ENCODE measurements at regions not wholly inside any gene's neighbourhood (a gene's known extent, or its start where the extent isn't known, plus 50 kb on each side); places are given as distances from the start of the nearest gene placed in this dataset.

- no peak for DNase-seq
Measured at GRCh38 chr5:67381236-67381880, 184.8 kb upstream of the CD180 start.

DNA sequence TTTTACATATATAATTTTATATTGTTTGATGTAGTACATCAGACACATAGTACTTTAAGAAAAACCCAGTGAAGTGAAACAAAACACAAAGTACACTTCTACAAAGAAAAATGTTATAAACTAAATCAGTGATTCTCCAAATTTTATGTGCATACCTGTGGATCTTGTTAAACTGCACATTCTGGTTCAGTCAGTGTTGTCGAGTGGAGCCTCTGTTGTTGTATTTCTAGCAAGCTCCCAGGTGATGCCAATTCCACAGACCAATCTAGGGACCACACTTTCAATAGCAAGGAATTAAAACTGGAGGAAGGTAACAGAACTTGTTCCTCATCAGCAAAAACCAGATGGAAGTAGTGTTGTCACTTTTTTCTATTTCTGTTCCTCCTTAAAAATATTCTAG, 183.8 kb upstream of the CD180 start:
- no peak for DNase-seq

DNA sequence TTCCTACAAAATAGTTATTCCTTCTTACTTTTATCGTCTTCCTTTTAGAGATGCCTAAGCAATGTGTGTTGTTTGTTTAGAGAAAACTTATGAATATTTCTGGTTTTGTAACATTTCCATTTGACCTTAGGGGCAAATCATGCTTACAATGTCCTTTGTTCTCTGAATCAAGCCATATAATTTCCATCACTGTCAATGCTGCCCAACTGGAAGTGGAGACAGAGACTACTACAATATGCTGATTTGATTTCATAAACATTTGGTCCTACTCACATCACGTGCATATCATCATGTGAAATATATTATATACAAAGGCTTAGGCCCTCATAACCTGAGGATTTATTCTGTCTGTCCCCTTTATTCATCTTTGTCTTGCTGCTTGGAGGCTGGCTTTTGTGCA, 183.2 kb upstream of the CD180 start:
- no peak for DNase-seq

DNA sequence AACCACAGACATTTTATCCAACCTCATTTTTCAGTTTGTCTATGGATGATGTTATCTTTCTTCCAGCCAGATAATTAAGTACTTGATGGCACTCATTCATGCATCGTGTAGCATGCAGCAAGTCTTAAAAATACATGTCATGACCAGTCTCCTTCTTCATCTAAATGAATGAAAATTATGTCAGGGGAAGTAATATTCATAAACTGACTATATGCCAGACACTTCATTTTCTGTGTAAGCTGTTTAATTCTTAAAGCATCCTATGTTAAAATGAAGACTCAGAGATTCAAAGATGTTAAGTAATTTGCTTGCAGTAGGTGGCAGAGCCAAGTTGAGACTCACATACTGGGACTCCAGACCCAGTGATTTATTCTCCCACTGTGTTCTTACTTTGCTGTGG, 181.7 kb upstream of the CD180 start:
- no peak for DNase-seq

DNA sequence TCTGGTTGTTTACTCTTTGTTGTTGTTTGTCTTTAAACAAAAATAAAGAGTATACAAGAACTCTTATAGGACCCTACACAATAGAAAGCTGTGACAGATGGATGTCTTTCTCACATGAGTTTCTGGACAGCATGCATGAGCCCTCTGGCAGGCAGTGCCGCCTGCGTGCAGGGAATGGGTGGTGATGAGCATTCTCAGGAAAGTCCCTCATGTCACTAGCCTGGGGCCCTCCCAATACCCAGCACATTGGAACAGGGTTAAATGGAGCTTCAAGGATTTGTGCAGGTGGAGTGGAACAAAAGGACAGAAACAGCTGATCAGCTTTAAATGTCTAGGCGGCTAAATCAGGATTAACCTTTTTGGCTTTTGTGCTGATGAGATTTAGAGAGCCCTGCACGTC, 181.0 kb upstream of the CD180 start:
- DNase-seq, result no peak

- no peak for DNase-seq
Measured at GRCh38 chr5:67375606-67376005, 179.0 kb upstream of the CD180 start.

DNA sequence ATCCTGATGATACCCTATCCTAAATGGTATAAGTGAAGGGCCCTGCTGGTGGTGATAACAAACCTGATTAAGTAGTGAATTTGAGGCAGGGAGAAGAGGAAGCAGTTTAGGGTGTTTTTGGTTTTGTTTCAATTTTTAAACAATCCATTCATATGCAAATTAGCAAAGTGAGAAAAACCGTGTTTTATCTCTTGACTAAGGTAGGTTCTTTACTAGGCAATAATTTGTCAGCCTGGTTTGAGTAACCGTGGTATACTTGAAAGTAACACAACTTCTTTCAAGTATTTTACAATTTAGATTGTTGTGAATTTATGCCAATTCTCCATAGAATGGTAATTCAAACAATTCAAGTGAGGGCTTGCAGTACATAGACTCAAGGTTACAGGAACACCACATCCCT, 177.8 kb upstream of the CD180 start:
- DNase-seq, result no peak

GRCh38 chr5:67373518-67373917, 176.9 kb upstream of the CD180 start:
- no peak for DNase-seq

- DNase-seq, result no peak
Measured at GRCh38 chr5:67372887-67373286, 176.3 kb upstream of the CD180 start.

GRCh38 chr5:67371924-67372323, 175.3 kb upstream of the CD180 start:
- DNase-seq, result no peak

DNA sequence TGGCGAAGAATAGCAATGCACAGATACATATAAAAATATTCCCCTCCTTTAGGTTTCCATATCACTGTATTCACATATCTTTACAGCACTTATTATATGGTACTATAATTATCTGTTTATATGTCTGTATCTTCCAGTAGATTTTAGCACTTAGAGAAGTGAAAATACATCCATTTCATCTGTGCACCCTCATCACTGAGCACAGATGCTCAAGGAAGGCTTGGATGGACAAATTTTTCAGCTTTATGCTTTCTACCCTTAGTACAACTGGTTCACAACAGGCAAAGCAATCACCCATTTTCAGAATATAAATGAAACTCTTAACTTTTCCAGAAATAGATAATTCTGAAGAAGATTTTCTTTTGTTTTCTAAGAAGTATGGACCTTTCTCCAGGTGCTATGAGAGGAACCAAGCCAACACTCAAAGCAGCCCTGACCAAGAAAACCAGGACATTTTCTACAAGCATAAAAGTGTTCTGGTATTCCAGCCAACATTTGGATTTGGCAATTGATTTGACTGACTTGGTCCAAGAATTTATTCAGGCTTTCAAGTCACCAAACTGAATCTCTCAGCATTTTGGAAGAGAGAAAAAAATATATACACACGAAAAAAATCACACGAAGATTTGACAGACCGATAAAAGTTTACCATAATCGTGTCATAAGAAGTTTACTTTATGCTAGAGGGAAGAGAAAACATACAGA, 170.2 kb upstream of the CD180 start:
- no peak for DNase-seq

DNA sequence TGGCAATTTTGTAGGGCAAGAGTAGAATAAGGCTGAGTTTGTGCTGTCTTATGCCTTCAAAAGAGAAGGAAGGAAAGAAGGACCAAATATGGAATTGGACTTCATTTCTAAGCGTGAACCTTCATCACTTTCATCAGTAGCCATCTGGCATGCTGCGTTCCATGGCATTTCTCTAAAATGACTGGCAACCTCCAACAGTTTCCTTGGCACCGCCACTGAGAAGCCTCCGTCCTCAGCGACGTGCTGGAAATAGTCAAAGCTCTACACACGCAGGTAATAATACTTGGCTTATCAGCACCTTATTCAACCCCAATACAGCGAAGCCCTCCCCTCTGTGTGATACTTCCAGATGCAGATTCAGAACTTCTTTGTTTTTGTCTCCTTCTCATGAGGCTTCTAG, 169.7 kb upstream of the CD180 start:
- DNase-seq, result no peak

- no peak for DNase-seq
Measured at GRCh38 chr5:67364381-67364970, 167.9 kb upstream of the CD180 start.

DNA sequence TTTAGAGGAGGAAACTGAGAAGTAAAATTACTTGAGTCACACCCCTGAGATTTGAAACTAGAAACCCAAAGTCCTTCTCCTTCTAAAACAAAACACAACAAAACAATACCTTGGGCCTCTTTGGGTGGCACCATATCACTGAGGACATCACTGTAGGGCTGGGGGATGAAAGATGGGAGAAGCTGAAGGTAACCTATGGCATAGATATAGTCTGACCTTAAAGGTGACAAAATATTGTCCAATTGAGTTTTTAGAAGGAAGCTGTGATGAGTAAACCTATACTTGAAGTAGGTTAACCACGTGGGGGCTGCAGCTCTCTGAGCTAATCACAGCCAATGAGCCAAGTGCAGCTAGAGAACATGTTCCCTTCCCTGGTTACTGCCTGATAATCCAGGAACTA, 167.4 kb upstream of the CD180 start:
- DNase-seq, result no peak

DNA sequence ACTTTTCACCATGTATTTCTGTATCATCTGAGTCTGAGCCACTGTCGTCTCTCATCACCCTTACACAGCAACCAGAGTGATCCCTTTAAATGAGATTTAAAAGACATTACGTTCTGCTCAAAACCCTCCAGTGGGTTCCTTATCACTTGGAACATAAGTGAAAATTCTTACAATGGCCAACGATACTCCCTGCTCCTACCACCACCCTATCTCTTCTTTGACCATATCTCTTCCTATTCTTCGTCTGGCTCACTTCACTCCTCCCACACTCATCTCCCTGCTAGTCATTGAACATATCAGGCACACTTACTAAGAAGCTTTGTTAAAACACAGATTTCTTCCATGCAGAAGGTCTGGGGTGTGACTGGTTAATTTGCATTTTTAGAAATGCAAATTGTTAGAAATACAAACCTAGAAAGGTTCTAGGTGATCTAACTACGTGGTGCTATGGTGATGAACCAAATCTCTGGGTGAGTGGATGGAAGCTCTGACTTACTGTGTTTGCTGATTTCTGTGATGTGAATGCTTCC, 166.6 kb upstream of the CD180 start:
- DNase-seq, result no peak

DNA sequence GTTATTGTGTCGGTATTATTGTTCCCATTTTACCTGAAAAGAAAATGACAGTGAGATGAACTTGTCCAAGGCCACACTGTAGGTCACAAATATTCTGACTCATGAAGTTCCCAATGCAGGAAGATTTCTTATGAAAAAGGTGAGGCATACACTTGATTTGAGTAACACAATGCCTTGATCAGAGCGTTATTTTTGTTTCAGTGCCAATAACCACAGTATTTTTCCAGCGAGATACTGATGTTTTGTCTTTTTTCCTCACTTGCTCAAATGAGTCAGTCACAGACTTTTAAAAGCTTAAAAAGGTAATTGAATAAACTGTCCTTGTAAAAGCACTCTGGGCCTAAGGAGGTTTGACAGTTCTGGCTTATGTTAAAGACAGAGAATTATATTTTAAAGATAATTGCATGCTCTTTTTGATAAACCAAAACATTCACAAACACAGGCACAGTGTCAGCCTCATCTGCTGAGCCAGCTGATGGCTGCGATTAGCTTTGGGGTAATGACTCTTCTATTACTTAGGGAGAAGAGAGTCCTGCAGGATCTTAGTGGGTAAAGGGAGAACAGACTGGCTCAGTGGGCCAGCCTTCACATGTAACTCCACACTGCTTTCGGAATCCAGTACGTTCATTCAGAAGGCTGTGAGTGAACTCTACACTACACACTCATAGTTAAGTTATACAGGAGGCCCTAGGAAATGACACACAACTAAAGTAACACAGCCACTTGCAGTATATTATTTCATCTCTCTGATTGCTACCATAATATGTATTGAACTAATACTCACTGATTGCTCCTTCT, 165.5 kb upstream of the CD180 start:
- DNase-seq, result no peak

DNA sequence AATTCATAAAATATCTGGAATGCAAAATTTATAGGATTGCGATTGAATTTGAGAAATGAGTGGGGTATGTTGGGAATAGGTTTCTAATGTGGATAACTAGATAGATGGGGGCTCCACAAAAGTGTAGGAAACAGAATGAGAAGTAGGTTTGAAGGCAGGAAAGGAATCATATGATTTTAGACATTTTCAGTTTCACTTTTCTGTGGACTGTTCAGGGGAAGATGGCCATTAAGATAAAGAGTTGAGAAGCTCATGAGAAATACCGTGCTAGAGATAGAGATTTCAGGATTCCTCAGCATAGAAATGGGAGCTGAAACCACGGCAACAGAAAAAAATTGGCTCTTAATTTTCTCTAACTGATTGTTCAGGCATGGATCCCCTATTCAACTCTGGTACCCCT, 163.4 kb upstream of the CD180 start:
- no peak for DNase-seq

DNA sequence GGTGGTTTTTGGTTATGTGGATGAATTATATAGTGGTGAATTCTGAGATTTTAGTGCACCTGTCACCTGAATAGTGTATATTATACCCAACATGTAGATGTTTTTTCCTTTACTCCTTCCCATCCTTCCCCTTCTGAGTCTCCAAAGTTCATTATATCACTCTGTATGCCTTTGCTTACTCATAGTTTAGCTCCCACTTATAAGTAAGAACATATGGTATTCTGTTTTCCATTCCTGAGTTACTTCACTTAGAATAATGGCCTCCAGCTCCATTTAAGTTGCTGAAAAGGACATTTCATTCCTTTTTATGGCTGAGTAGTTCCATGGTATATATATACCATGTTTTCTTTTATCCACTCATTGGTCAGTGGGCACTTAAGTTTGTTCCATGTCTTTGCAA, 161.6 kb upstream of the CD180 start:
- no peak for DNase-seq

DNA sequence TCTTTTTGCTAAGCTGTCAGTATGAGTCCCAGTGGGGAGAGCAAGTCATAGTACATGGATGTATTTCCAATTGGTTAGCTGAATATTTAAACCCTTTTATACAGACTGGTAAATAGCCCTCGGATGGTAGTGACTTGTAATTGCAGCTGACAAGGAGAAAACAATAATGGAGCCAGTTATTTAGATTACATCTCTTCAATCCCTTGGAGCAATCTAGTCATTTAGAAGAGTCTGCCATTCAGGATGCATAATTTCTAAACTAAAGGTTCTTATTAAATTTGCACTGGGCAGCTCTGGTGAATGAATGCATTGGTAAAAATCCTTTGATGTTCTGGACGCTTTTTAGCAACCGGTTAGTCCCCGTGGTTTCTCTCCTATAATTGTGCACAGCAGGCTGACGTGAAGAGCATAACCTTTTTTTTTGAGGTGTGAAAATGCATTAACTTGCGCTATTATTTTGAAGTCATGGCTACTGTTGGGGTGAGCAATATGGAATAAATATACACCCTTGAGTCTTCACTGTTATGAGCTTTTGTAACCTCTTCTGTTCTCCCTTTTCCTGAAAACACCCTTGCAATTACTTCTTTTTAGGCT, 158.6 kb upstream of the CD180 start:
- DNase-seq, result peak; percentile 77

- DNase-seq, result peak; percentile 80
Measured at GRCh38 chr5:67353500-67354450, 157.2 kb upstream of the CD180 start.

DNA sequence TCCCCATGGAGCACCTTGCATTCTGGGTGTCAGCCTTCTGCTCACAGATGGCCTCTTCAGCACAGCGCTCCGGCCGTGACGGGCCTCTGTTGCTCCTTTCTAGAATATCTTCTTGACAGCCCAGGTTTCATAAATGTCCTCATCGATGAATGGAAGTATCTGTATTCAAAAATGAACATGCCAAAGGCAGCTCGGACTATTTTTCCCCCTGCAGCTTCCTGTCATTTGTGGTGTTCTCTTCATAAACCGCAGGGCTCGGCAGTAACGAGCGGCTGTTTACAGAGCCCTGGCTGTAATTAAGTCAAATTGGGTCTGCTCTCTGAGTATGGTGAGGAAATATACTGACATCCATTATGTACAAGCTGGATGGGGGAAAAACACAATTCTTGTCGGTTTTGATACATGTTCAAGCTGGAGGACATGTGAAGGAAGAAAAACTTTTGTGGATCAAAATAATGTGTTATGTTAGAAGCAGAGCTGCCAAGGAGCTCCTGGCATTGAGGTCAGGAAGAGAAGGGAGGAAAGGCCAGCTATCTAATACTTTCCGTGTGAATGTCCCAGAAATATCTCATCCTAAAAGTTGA, 154.1 kb upstream of the CD180 start:
- DNase-seq, result peak; percentile 75

DNA sequence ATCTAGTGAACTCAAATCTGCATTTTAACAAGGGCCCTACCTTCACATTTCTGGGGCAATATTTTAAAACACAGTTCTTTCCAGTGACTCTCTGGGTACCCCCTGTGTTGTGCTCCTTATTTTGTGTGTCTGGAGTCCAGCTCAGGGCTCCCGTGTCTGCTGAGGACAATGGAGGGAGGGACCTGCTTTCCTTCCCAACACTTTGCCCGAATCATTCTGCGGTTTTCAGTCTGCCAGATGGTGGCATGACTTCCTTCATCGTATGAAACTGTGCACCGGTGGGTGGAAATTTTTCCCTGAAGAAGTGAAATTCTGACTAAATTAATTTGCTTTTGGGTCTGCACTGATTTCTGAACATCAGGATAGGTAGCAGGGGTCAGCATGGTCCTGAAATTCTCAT, 153.6 kb upstream of the CD180 start:
- no peak for DNase-seq
